ENCODE measurements at regions not wholly inside any gene's neighbourhood (a gene's known extent, or its start where the extent isn't known, plus 50 kb on each side); places are given as distances from the start of the nearest gene placed in this dataset.

DNA sequence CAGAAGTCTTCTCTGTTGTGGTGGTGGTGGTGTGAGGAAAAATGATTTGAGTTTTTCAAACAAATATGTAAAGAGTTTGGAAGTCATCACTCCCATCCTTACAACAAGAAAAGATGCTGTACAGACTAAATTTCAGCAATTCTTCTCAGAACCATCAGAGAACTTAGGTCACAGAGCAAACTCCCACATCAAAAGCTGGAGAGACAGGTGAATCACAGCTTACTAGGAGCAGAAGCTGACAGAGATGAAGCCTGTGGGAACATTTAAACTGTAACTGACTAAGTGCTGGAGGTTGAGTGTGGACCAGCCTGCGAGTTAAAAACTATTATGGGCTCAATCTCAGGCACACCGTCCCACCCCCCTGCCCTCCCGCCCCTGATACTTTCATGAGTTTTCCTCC is 97.3 kb downstream of the AKR1D1 start:
- ChIA-PET SMC1A (ENCODE audit: uncharacterized antibody, unreplicated experiment) (interaction anchor here (0.9 kb wide), 1 partner anchor 61 kb away, joined by 3 read pairs; no protein-coding TSS in a partner anchor), RAD21 (ENCODE audit: unreplicated experiment) (no interaction called here), POLR2A (interaction anchor here (1.2 kb wide), 1 partner anchor 12 kb away, joined by 3 read pairs; no protein-coding TSS in a partner anchor), CTCF (interaction anchor here (0.7 kb wide), 1 partner anchor 121 kb away, joined by 3 read pairs; no protein-coding TSS in a partner anchor)
- in situ Hi-C loops (cut with MboI) (no loop called here), intact Hi-C loops (cut with micrococcal nuclease; ENCODE audit: unreplicated experiment) (no loop called here)
- ATAC-seq (no peak), FAIRE-seq (no peak), DNase-seq (ENCODE audit: low read depth, low spot score) (no peak)
- H3K4me3 ChIP-seq, result no peak overlapping the region
- no peak overlapping the region for H3K27ac ChIP-seq (ENCODE audit: control insufficient read depth, insufficient read depth)
- 52% methylated on average over 3 of the region's 3 CpGs for WGBS (ENCODE audit: insufficient coverage, insufficient replicate concordance, low lambda C conversion rate, missing lambda C conversion rate)
- peaks cover 15% of the 10 kb centered on the region for H3K4me1 ChIP-seq (ENCODE audit: control insufficient read depth, insufficient read depth, low read length)
- H3K4me2 ChIP-seq (ENCODE audit: control insufficient read depth, insufficient read depth), result no peak overlapping the region
- H3K9ac ChIP-seq (ENCODE audit: control insufficient read depth, insufficient read depth, low read length), result no peak overlapping the region
- H3K79me2 ChIP-seq (ENCODE audit: control insufficient read depth, insufficient read depth, low read length), result no peaks in the 10 kb centered on the region
- H3K36me3 ChIP-seq (ENCODE audit: control insufficient read depth in 2 of 2, insufficient read depth in 2 of 2, low read length in 1 of 2), result no peaks in the 10 kb centered on the region
- H2AFZ ChIP-seq (ENCODE audit: control insufficient read depth, low read depth, low read length), result no peak overlapping the region
- BruUV-seq (replicated peaks), result no TSS peak
- H3K9me3 ChIP-seq (replicated peaks; ENCODE audit: control insufficient read depth, insufficient read depth, low read length), result no peaks in the 10 kb centered on the region; the same call in 1 of the 3 replicates
- no peaks in the 10 kb centered on the region for H4K20me1 ChIP-seq (ENCODE audit: control insufficient read depth, insufficient read depth)
- TF ChIP-seq POLR2A (IDR thresholded peaks at IDR 0.05; ENCODE audit: low read depth, low read length) (no peak), LARP7 (IDR thresholded peaks at IDR 0.05) (no peak), ZBED1 (IDR thresholded peaks at IDR 0.05; ENCODE audit: borderline replicate concordance) (no peak), IKZF2 (IDR thresholded peaks at IDR 0.05) (no peak), SIX5 (IDR thresholded peaks at IDR 0.05; ENCODE audit: low read depth, low read length, severe bottlenecking) (no peak), EGR1 (IDR thresholded peaks at IDR 0.05; ENCODE audit: borderline replicate concordance in 1 of 2, low read depth in 2 of 2, low read length in 2 of 2) (no peak), ZNF622 (IDR thresholded peaks at IDR 0.05) (no peak), CREB1 (IDR thresholded peaks at IDR 0.05; ENCODE audit: low read depth) (no peak), KLF5 (IDR thresholded peaks at IDR 0.05; ENCODE audit: partially characterized antibody) (no peak), SREBF2 (IDR thresholded peaks at IDR 0.05; ENCODE audit: low read length) (no peak), MYB (IDR thresholded peaks at IDR 0.05; ENCODE audit: borderline replicate concordance, low read depth, low read length) (no peak), TCF7 (IDR thresholded peaks at IDR 0.05; ENCODE audit: borderline replicate concordance) (no peak)
- TF ChIP-seq, protein P1, sequence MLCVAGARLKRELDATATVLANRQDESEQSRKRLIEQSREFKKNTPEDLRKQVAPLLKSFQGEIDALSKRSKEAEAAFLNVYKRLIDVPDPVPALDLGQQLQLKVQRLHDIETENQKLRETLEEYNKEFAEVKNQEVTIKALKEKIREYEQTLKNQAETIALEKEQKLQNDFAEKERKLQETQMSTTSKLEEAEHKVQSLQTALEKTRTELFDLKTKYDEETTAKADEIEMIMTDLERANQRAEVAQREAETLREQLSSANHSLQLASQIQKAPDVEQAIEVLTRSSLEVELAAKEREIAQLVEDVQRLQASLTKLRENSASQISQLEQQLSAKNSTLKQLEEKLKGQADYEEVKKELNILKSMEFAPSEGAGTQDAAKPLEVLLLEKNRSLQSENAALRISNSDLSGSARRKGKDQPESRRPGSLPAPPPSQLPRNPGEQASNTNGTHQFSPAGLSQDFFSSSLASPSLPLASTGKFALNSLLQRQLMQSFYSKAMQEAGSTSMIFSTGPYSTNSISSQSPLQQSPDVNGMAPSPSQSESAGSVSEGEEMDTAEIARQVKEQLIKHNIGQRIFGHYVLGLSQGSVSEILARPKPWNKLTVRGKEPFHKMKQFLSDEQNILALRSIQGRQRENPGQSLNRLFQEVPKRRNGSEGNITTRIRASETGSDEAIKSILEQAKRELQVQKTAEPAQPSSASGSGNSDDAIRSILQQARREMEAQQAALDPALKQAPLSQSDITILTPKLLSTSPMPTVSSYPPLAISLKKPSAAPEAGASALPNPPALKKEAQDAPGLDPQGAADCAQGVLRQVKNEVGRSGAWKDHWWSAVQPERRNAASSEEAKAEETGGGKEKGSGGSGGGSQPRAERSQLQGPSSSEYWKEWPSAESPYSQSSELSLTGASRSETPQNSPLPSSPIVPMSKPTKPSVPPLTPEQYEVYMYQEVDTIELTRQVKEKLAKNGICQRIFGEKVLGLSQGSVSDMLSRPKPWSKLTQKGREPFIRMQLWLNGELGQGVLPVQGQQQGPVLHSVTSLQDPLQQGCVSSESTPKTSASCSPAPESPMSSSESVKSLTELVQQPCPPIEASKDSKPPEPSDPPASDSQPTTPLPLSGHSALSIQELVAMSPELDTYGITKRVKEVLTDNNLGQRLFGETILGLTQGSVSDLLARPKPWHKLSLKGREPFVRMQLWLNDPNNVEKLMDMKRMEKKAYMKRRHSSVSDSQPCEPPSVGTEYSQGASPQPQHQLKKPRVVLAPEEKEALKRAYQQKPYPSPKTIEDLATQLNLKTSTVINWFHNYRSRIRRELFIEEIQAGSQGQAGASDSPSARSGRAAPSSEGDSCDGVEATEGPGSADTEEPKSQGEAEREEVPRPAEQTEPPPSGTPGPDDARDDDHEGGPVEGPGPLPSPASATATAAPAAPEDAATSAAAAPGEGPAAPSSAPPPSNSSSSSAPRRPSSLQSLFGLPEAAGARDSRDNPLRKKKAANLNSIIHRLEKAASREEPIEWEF (IDR thresholded peaks at IDR 0.05; ENCODE audit: insufficient replicate concordance, low read depth, low read length), result no peak
- TF ChIP-seq, protein P2, sequence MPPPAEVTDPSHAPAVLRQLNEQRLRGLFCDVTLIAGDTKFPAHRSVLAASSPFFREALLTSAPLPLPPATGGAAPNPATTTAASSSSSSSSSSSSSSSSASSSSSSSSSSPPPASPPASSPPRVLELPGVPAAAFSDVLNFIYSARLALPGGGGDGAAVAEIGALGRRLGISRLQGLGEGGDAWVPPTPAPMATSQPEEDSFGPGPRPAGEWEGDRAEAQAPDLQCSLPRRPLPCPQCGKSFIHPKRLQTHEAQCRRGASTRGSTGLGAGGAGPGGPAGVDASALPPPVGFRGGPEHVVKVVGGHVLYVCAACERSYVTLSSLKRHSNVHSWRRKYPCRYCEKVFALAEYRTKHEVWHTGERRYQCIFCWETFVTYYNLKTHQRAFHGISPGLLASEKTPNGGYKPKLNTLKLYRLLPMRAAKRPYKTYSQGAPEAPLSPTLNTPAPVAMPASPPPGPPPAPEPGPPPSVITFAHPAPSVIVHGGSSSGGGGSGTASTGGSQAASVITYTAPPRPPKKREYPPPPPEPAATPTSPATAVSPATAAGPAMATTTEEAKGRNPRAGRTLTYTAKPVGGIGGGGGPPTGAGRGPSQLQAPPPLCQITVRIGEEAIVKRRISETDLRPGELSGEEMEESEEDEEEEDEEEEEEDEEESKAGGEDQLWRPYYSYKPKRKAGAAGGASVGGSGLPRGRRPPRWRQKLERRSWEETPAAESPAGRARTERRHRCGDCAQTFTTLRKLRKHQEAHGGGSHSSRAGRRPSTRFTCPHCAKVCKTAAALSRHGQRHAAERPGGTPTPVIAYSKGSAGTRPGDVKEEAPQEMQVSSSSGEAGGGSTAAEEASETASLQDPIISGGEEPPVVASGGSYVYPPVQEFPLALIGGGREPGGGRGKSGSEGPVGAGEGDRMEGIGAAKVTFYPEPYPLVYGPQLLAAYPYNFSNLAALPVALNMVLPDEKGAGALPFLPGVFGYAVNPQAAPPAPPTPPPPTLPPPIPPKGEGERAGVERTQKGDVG (CRISPR knock-in tag; IDR thresholded peaks at IDR 0.05), result no peak
- TF ChIP-seq, protein P3, sequence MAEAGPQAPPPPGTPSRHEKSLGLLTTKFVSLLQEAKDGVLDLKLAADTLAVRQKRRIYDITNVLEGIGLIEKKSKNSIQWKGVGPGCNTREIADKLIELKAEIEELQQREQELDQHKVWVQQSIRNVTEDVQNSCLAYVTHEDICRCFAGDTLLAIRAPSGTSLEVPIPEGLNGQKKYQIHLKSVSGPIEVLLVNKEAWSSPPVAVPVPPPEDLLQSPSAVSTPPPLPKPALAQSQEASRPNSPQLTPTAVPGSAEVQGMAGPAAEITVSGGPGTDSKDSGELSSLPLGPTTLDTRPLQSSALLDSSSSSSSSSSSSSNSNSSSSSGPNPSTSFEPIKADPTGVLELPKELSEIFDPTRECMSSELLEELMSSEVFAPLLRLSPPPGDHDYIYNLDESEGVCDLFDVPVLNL (IDR thresholded peaks at IDR 0.05; ENCODE audit: low read depth, low read length), result no peak
- no peaks in the 10 kb centered on the region for H3K27me3 ChIP-seq (replicated peaks in 1 of 2; ENCODE audit: control insufficient read depth in 2 of 2, insufficient read depth in 2 of 2, low read length in 1 of 2)
